ENCODE measurements at regions not wholly inside any gene's neighbourhood (a gene's known extent, or its start where the extent isn't known, plus 50 kb on each side); places are given as distances from the start of the nearest gene placed in this dataset.

GRCh38 chr4:53943345-53944085 lies 120.9 kb downstream of the CHIC2 start:
- TF ChIP-seq CTCF (conservative IDR thresholded peaks at IDR 0.05; ENCODE audit: low read depth, low read length), result no peak
- TF ChIP-seq EZH2 (IDR thresholded peaks at IDR 0.05; ENCODE audit: borderline replicate concordance, low read depth, low read length, poor library complexity, severe bottlenecking), result no peak
